IMR-90 (cell line): ENCODE measurements at regions not wholly inside any gene's neighbourhood (a gene's known extent, or its start where the extent isn't known, plus 50 kb on each side); places are given as distances from the start of the nearest gene placed in this dataset.
A peak's percentile ranks its signal among the peaks of the same experiment; 100 is the strongest.

Experiments used
- ATAC-seq: fragments of 200-7000 bp; cut with Tn5 transposase; 2 replicates; pipeline ENCODE4 v1.9.1; 2020; ENCODE audit warnings: low read depth, mild to moderate bottlenecking, moderate library complexity
- BruUV-seq: library from RNA; stranded (reverse); fragments of 400-500 nt; replicated peaks from 2 replicates; lab custom pipeline; 2021; lab: Mats Ljungman, UMichigan
- CTCF ChIA-PET: fragments of 300-600 bp; formaldehyde crosslinking; extraction: SDS; loops from one replicate; lab custom pipeline; 2021; ENCODE audit warnings: antibody characterized with exemption; lab: Yijun Ruan, JAX
- POLR2A ChIA-PET: fragments of 300-600 bp; sonication (Branson Sonifier 250); formaldehyde crosslinking; loops from one replicate; lab custom pipeline; 2022; ENCODE audit warnings: antibody characterized with exemption; ENCODE audit not compliant: unreplicated experiment; lab: Charles Lee
- DNase-seq: peaks from one replicate; pipeline ENCODE4 v3.0.0; 2013
- H2AFZ ChIP-seq: replicated peaks from 2 replicates; pipeline ENCODE3; 2013; ENCODE audit warnings: low read length, mild to moderate bottlenecking; ENCODE audit not compliant: poor library complexity
- H2AK5ac ChIP-seq: 2 replicates; pipeline ENCODE4 v1.6.1; 2013; ENCODE audit warnings: low read depth, low read length, inconsistent platforms
- H2AK9ac ChIP-seq: replicated peaks from 2 replicates; pipeline ENCODE3; 2013; ENCODE audit warnings: mild to moderate bottlenecking, low read depth, low read length, moderate library complexity; ENCODE audit not compliant: poor library complexity
- H2BK120ac ChIP-seq: 2 replicates; pipeline ENCODE4 v1.6.1; 2013; ENCODE audit warnings: low read depth, low read length, inconsistent platforms
- H2BK15ac ChIP-seq: 3 replicates; pipeline ENCODE4 v1.6.1; 2013; ENCODE audit warnings: low read depth, low read length, inconsistent platforms
- H2BK20ac ChIP-seq: 2 replicates; pipeline ENCODE4 v1.6.1; 2013; ENCODE audit warnings: low read depth, mild to moderate bottlenecking, inconsistent platforms, low read length, moderate library complexity
- H2BK5ac ChIP-seq: 2 replicates; pipeline ENCODE4 v1.6.1; 2013; ENCODE audit warnings: mild to moderate bottlenecking, low read depth, low read length, inconsistent platforms; ENCODE audit not compliant: poor library complexity, severe bottlenecking
- H3K14ac ChIP-seq: replicated peaks from 2 replicates; pipeline ENCODE4 v1.6.1; 2013; ENCODE audit warnings: low read depth, low read length, inconsistent platforms
- H3K18ac ChIP-seq: 2 replicates; pipeline ENCODE4 v1.6.1; 2013; ENCODE audit warnings: low read depth, low read length, control low read depth
- H3K23ac ChIP-seq: 2 replicates; pipeline ENCODE4 v1.6.1; 2013; ENCODE audit warnings: low read depth, low read length, inconsistent platforms
- H3K27ac ChIP-seq: 2 replicates; pipeline ENCODE4 v1.5.1; 2013; ENCODE audit warnings: mild to moderate bottlenecking, control low read depth, low read length; ENCODE audit not compliant: insufficient read depth
- H3K27me3 ChIP-seq: 2 replicates; pipeline ENCODE4 v1.6.1; 2013; ENCODE audit warnings: low read length; ENCODE audit not compliant: control insufficient read depth, insufficient read depth
- H3K36me3 ChIP-seq: 2 replicates; pipeline ENCODE4 v1.6.1; 2013; ENCODE audit warnings: low read length, mixed read lengths; ENCODE audit not compliant: control insufficient read depth, insufficient read depth
- H3K4ac ChIP-seq: 2 replicates; pipeline ENCODE4 v1.6.1; 2013; ENCODE audit warnings: low read depth, low read length, inconsistent platforms
- H3K4me1 ChIP-seq: 2 replicates; pipeline ENCODE4 v1.6.1; 2013; ENCODE audit warnings: low read length, mixed read lengths; ENCODE audit not compliant: control insufficient read depth, insufficient read depth
- H3K4me2 ChIP-seq: 2 replicates; pipeline ENCODE4 v1.6.1; 2013; ENCODE audit warnings: low read depth, mild to moderate bottlenecking, control low read depth, low read length, moderate library complexity
- H3K4me3 ChIP-seq: 2 replicates; pipeline ENCODE4 v1.5.1; 2013; ENCODE audit warnings: low read depth, mild to moderate bottlenecking, control low read depth, low read length, moderate library complexity; ENCODE audit not compliant: insufficient read depth
- H3K56ac ChIP-seq: 2 replicates; pipeline ENCODE4 v1.6.1; 2013; ENCODE audit warnings: low read length, inconsistent platforms; ENCODE audit not compliant: insufficient read depth; ENCODE audit errors: extremely low read depth
- H3K79me1 ChIP-seq, 2 experiments: 2 replicates each; pipeline ENCODE4 v1.6.1; 2013; ENCODE audit warnings: low read length in 2 of 2, inconsistent platforms in 1 of 2, low read depth in 1 of 2
- H3K9ac ChIP-seq: 2 replicates; pipeline ENCODE4 v1.6.1; 2013; ENCODE audit warnings: low read depth, low read length, control low read depth
- H3K9me1 ChIP-seq: 2 replicates; pipeline ENCODE4 v1.6.1; 2013; ENCODE audit warnings: low read length, inconsistent platforms; ENCODE audit not compliant: insufficient read depth
- H3K9me3 ChIP-seq: 2 replicates; pipeline ENCODE4 v1.6.1; 2013; ENCODE audit warnings: low read length; ENCODE audit not compliant: control insufficient read depth, insufficient read depth
- H4K20me1 ChIP-seq: 2 replicates; pipeline ENCODE4 v1.6.1; 2013; ENCODE audit warnings: low read length, inconsistent platforms; ENCODE audit not compliant: insufficient read depth
- H4K5ac ChIP-seq: 2 replicates; pipeline ENCODE4 v1.6.1; 2013; ENCODE audit warnings: mild to moderate bottlenecking, low read depth, low read length, control low read depth
- H4K8ac ChIP-seq, 2 experiments: 2 replicates each; pipeline ENCODE4 v1.6.1; 2013; ENCODE audit warnings: low read depth in 2 of 2, low read length in 2 of 2, control low read depth in 1 of 2, inconsistent platforms in 1 of 2
- H4K91ac ChIP-seq: 2 replicates; pipeline ENCODE4 v1.6.1; 2013; ENCODE audit warnings: low read depth, low read length, inconsistent platforms; ENCODE audit not compliant: insufficient read depth
- CEBPB ChIP-seq: IDR thresholded peaks from 2 replicates; pipeline ENCODE4 v1.6.1; 2012; ENCODE audit warnings: low read depth, low read length, improper control_type of control experiment
- WGBS, 2 experiments: methylation state at CpG; one replicate each; pipeline versions ENCODE4 v1.1.5 to v1.1.7; 2013; ENCODE audit warnings: missing lambda C conversion rate in 2 of 2; ENCODE audit not compliant: insufficient read length in 1 of 2; ENCODE audit errors: extremely low coverage in 2 of 2; 5-methylcytosine and 5-hydroxymethylcytosine counted together
- dilution Hi-C: fragments of 300-500 bp; cut with HindIII; formaldehyde crosslinking; loops from one replicate; pipeline ENCODE4 v1.14.3; 2018; ENCODE audit warnings: low sequenced_read_pairs; ENCODE audit not compliant: unreplicated experiment
- in situ Hi-C: fragments of 300-500 bp; cut with MboI; formaldehyde crosslinking; loops from 3 replicates; pipeline ENCODE4 v1.14.3; 2019; ENCODE audit warnings: low sequenced_read_pairs, inconsistent platforms, mixed read lengths
- intact Hi-C: fragments of 100-400 bp; cut with micrococcal nuclease; formaldehyde crosslinking; loops from 2 replicates; pipeline ENCODE4 v1.10.0; 2022

- intact Hi-C loops (no loop called here), dilution Hi-C loops (no loop called here), in situ Hi-C loops (no loop called here)
- no peak overlapping the region for H2BK120ac ChIP-seq
- H2BK20ac ChIP-seq: no peak overlapping the region
- ChIA-PET POLR2A (no interaction called here), CTCF (no interaction called here)
- H4K91ac ChIP-seq: no peak overlapping the region
- H3K4me2 ChIP-seq: no peak overlapping the region
- ATAC-seq: no peak
- no peak overlapping the region for H3K4ac ChIP-seq
- H2BK5ac ChIP-seq: no peak overlapping the region
- no peaks in the 10 kb centered on the region for H3K27me3 ChIP-seq
- H4K5ac ChIP-seq: no peak overlapping the region
- H3K36me3 ChIP-seq: no peaks in the 10 kb centered on the region
- no peaks in the 10 kb centered on the region for H3K9me1 ChIP-seq
- H3K4me3 ChIP-seq: no peak overlapping the region
- no peak overlapping the region for H3K18ac ChIP-seq
- no peaks in the 10 kb centered on the region for H4K20me1 ChIP-seq
- H3K79me1 ChIP-seq: no peaks in the 10 kb centered on the region
- no peak overlapping the region for H3K56ac ChIP-seq
- no peak overlapping the region for H2AK5ac ChIP-seq
- DNase-seq: no peak
- no peak overlapping the region for H2BK15ac ChIP-seq
- 0 out of 4 replicates have a peak overlapping the region, but pooled peaks of 1 of the 2 experiments have one; percentile 16 for H4K8ac ChIP-seq
- no peak overlapping the region for H3K9ac ChIP-seq
- no peak overlapping the region for H3K27ac ChIP-seq
- no peak overlapping the region for H3K23ac ChIP-seq
- H2AK9ac ChIP-seq: no peak overlapping the region
- no peaks in the 10 kb centered on the region for H3K4me1 ChIP-seq
- no peak overlapping the region for H3K14ac ChIP-seq
- BruUV-seq: no TSS peak
- TF ChIP-seq CEBPB: no peak
- no peaks in the 10 kb centered on the region for H3K9me3 ChIP-seq
- no CpG with 5 or more reads among the region's 2 CpGs for WGBS, 2 experiments
- no peak overlapping the region for H2AFZ ChIP-seq
Observed at GRCh38 chr4:66687459-66687858, 857.8 kb downstream of the CENPC start.
